Embryonic facial prominence (tissue), 1 donor: ENCODE measurements at regions not wholly inside any gene's neighbourhood (a gene's known extent, or its start where the extent isn't known, plus 50 kb on each side); places are given as distances from the start of the nearest gene placed in this dataset.

Experiments
- DNase-seq: peaks from one replicate; pipeline ENCODE4 v3.0.0-alpha.2; 2016; ENCODE audit errors: extremely low spot score

DNA sequence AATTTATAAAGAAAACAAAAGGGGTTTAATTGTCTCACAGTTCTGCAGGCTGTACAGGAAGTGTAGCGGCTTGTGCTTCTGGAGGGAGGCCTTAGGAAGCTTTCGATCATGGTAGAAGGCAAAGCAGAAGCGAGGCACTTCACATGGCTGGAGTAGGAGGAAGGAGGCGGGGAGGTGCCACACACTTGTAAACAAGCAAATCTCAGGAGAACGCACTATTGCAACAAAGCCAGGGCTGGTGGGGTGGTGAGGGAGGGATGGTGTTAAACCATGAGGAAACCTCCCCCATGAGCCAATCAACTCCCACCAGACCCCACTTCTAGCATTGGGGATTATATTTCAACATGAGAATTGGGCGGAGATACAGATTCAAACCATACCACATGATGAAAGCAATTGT, 1116.3 kb downstream of the FAT4 start:
- DNase-seq: no peak

DNA sequence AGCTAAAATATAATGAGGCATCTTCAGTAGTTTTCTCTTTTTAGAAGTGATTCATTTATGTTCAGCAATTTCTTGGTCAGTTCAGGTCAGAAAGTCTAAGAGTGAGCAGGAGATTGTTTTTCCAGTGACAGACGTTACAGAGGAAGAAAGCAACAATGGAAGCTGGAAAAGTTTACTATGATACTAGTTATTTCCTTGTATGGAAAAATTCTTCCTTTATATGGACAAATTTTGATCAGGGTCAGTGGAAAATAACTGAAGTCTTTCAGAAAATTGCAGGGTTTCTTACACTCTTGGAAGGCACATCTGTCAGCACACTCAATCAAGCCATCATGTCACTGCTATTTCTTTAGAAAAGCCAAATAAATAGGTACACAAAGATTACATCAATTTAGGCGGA, 1120.7 kb downstream of the FAT4 start:
- DNase-seq: no peak

DNA sequence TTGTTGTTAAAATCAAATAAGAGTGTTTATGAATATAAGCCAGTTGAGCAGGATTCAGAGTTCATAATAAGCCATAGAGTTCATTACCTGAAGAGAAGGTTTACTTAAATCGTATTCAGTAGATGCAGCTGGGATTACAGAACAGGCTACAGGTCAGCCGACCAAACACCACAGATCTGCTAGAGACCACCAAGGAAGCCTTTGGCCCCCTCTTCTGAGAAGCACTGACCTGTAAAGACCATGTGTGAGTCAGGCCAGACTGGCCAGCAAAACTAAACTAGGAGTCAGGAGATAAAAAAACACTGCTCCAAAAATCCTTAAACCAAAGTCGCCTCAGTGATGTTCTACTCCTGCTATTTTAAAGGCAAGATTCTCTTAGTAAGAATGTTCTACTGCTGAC, 1125.5 kb downstream of the FAT4 start:
- no peak for DNase-seq

DNA sequence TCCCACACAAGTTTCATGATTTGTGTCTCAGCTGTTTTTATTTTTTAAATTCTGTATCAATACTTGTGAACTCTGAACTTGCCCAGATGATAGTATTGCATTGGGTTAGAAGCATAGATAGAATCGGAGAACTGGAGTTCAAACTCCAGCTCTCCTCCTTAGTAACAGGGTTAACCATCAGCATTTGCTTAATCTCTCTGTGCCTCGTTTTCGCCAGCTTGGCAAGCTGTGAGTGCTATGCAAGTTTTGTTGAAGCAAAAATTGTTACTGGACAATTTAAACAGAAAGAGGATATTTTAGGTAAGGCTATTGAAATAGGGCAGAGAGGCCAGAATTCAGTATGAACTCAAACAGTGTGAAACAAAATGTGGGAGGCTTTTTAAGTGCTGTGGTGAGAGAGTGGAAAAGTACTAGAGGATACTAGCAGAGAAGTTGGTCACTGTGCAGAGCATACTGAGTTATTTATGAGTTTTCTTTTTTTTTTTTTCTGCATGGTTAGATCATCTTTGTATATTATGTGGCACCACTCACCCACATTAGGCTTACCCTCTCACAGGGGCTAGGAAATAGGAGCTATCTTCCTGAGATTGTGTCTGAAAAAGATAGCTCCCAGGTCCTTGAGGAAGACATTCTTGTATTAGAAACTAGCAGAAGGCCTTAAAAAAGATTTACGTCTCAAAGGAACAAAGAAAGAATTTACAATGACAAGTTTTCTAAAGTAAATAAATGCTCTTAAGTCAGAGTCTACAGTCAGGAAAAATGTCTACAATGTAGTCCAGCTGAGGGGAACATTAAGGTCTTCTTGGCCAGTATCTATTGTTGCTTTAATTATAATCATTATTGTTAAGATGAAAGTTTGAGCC, 1126.6 kb downstream of the FAT4 start:
- DNase-seq: no peak

DNA sequence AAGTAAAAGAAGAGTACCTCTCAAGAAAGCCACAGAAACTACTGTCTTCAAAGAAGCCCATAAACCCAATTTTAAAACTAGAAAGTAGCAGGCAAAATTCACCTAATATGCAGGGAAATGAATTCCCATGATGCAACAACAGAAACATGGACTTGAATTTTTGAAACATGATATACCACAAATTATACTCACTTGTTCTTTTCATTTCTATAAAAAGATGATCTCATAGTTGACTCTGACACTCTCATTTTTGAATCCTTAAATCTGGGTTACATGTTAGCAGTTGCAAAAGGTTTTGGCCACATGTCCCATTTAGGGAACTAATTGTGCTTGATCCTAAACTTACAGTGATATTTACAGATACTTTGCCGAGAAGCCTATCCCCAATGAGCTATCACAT, 1130.8 kb downstream of the FAT4 start:
- DNase-seq: no peak

DNA sequence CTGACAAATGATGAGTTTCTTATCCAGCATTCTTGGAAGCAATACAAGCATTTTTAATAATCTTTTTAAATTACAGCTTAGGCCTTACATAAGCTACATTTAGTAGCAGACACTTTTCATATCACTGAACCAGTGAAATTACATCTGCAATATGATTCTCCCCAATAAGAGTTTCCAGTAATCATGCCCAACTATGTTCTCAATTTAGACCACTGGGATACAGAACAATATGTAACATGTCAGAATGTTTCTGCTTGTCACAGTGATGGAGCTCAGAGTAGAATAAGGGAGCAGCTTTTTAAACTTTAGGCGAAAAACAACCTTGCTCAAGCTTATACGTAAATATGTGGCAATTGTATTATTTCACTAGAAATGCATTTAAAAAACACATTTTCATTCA, 1132.2 kb downstream of the FAT4 start:
- DNase-seq: no peak

DNA sequence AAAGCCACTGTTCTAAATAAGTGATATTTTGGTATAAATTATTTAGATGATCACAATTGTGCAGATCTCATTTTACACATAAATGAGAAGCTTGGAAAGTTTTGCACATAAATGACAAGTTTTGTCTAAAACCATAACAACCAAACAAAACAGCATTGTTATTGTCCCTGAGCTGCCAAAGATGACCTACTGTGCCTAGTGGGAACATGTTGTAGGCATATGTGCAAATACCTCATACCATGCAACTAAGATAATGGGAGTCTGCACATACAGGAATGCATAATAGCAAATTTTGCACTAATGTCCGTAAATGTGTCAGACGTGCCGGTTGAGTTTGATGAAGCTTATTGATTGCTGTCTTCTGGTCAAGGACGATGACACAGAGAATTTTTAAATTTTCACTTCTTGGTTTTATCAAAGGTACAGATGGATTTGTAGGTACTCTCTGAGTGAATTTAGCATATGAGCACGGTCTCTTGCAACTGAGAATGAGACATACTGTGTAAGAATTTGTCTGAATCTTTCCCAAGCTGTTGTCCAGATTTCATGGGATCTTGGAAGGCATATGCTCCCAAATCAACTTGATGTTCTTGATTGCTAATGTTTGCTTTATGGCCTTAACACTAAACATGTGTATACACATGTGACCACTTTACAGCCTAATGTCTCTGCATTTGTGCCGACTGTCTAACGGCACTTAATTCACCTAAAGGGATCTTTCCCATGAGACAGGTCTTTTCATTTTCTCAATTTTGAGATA, 1133.5 kb downstream of the FAT4 start:
- DNase-seq: no peak

DNA sequence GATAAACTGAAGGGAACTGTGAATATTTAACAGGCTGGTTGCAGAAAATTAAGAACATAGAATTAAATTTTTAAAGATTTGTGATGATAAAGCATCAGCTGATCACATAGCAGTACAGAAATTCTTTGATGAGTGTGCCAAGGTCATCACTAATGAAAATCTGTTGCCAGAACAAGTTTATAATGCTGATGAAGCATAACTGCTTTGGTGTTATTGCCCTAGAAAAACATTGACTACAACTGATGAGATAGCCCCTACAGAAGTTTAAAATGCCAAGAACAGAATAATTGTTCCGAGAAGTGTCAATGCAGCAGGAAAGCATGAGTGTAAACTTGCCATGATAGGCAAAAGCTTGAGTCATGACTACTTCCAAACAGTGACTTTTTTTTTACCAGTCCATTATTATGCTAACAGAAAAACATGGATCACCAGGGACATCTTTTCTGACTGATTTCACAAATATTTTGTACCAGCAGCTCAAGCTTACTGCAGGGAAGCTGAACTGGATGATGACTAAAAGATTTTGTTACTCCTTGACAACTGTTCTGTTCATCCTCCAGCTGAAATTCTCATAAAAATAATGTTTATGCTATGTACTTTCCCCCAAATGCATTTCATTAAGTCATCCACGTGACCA, 1136.6 kb downstream of the FAT4 start:
- DNase-seq: no peak

DNA sequence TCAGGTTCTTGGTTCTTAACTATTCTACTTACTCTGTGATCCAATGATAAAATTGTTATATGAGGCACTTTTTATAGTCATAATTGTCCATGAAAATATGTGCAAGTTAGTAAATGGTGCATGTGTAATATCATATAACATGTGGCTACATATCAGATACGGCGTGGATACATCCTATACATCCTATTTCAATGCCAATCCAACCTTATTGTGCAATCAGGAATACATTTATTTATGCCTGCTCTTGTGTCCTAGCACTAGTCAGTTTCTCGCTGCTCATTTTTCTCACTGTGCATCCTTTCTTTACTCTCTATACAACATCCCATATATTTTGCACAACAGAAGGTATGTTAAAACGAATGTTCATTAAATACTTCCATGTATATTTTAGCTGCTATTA, 1141.1 kb downstream of the FAT4 start:
- no peak for DNase-seq

- DNase-seq: no peak
Observed at GRCh38 chr4:126458993-126459392, 1144.2 kb downstream of the FAT4 start.

- no peak for DNase-seq
Observed at GRCh38 chr4:126465341-126465740, 1150.6 kb downstream of the FAT4 start.

GRCh38 chr4:126466848-126467247, 1152.1 kb downstream of the FAT4 start:
- DNase-seq: no peak

- no peak for DNase-seq
Observed at GRCh38 chr4:126468144-126468543, 1153.4 kb downstream of the FAT4 start.

GRCh38 chr4:126470862-126471261, 1156.1 kb downstream of the FAT4 start:
- DNase-seq: no peak

DNA sequence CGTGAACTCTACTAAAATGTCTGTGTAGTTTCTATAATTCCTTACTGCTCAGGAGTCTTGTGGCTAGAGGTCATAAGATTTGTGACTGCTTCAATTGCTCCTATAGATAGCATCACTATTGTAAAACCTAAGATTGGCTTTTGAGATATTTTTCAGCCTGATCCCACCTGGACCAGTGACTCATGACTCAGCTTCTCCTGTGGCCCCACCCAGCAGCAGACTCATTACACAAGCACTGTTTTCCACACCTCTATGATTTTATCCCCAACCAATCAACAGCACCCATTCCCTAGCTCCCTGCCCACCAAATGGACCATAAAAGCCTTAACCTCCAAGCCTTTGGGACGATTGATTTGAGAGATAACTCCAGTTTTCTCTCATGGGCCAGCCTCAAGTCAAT, 1157.0 kb upstream of the INTU start:
- DNase-seq: no peak

GRCh38 chr4:126479709-126480108, 1153.0 kb upstream of the INTU start:
- no peak for DNase-seq

DNA sequence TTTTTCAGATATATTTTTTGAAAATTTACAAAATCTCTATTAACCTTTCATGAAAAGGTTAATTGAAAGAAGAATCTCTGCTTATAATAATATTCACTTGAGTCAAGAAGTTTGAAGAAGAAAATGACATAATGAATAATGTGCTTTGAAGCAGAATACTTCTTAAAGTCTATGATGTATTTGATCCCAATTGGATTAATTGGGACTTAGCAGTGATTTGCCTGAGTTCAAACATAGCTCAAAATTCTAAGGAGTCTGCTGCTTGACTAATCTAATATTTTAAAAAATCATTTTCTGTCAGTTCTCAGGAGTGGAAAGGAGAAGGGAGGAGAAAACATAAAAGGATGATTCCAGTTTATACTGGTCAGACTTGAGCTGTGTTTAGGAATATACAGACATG, 1150.4 kb upstream of the INTU start:
- DNase-seq: no peak

DNA sequence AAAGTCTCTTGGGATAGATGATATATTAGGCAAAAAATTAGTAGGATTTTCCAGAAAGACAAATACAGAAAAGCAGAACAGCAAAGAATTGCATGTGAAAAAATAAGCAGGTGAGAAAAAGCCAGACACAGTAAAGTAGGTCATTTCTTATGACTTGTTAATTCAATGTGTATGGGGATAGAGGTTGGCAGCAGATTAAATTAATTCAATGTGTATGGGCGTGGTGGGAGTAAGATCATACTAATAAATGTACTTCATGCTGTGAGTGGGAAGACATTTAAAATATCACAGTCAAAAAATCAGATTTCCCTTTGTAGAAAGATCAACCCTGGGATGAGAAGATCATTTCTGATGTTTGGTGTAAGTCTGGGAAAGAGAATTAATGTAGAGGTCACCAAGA, 1146.4 kb upstream of the INTU start:
- no peak for DNase-seq

DNA sequence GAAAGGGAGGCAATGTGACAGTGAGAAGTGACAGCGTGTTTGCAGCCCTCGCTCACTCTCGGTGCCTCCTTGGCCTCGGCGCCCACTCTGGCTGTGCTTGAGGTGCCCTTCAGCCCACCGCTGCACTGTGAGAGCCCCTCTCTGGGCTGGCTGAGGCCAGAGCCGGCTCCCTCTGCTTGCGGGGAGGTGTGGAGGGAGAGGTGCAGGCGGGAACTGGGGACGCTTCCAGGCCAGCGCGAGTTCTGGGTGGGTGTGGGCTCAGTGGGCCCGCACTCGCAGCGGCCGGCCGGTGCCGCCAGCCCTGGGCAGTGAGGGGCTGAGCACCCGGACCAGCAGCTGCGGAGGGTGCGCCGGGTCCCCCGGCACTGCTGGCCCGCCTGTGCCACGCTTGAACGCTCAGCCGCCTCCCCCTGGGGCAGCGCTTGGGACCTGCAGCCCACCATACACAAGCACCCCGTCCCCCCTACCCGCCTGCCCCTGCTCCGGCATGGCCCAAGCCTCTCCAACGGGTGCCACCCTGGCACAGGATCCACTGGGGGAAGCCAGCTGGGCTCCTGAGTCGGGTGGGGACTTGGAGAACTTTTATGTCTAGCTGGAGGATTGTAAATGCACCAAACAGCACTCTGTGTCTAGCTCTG, 1142.8 kb upstream of the INTU start:
- no peak for DNase-seq

DNA sequence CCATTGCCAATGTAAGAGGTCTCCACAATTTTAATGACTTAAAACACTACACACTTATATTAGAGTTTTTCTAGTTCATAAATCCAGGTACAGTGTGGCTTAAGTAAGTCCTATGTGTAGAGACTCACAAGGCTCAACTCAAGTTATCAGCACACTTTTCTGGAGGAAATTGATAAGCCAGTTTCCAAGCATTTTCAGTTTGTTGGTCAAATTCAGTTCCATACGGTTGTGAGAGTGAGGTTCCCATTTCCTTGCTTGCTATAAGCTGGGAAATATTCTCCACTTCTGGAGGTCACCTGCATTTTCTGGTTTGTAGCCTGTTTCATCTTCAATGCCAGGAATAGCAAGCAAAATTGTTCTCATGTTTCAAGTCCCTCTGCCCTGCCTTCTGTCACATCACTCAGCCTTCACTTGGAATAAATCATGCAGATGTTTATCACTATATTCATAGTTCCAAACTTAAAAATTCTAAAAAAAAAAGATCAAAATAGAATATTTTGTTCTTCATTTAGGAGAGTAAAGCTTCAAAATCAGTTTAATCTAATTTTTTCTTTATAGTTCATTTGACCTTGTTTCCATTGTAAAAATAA, 1137.5 kb upstream of the INTU start:
- no peak for DNase-seq

GRCh38 chr4:126512979-126513378, 1119.8 kb upstream of the INTU start:
- no peak for DNase-seq

- no peak for DNase-seq
Observed at GRCh38 chr4:126513596-126513995, 1119.2 kb upstream of the INTU start.
